ENCODE measurements at regions not wholly inside any gene's neighbourhood (a gene's known extent, or its start where the extent isn't known, plus 50 kb on each side); places are given as distances from the start of the nearest gene placed in this dataset.

- TF ChIP-seq CTCF (conservative IDR thresholded peaks at IDR 0.05; ENCODE audit: low read length) (no peak), EZH2phosphoT487 (IDR thresholded peaks at IDR 0.05; ENCODE audit: borderline replicate concordance, low read depth, low read length) (no peak)
Observed at GRCh38 chrX:51151734-51152133, 180.9 kb upstream of the NUDT10 start.
